GM12865 (cell line): ENCODE measurements at regions not wholly inside any gene's neighbourhood (a gene's known extent, or its start where the extent isn't known, plus 50 kb on each side); places are given as distances from the start of the nearest gene placed in this dataset.
"Not testable (repeated sequence)": the region's sequence is repeated elsewhere in the genome, so short reads cannot be mapped to it uniquely, and the experiment has no call there.

ENCODE experiments used
- DNase-seq: peaks from one replicate; pipeline ENCODE4 v3.0.0; 2010; ENCODE audit warnings: low read depth
- H3K4me3 ChIP-seq: 2 replicates; pipeline ENCODE4 v1.5.1; 2011; ENCODE audit warnings: mild to moderate bottlenecking, low read depth, low read length, control low read depth
- TF ChIP-seq, protein P1 (sequence below): IDR thresholded peaks from 2 replicates; pipeline ENCODE4 v1.5.1; 2011; ENCODE audit warnings: low read length, control low read depth, low read depth, inconsistent platforms; ENCODE audit not compliant: insufficient read depth; ENCODE audit errors: missing control alignments

DNA sequence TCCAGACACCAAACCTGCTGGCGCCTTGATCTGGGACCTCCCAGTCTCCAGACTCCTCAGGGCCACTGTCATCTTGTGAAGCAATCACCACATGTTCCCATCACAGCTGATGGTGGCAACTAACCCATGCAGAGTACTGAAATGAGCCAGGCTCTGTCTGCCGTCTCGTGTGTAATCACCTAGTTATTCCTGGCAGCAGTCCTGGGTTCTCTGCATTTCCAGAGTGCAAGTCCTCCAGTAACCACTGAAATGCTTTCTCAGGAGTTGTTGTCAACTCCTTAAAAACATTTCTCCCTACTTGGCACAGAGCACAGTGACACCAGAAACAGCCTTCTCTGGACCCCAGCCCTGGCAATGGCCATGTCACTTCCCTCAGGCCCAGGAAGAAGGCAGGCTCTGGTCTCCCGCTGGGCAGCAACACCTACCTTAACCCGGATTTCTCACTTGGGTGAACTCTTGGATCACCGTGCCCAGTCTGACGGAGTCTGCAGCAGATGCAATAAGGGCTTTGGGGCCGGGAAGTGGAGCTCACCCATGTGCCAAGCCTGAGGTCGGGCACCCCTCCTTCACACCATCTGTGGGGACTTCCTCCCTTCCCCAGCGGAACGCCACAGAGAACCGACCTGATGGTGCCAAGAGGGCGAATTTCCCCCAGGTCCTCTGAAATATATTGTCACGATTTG, 189.5 kb upstream of the NPAP1 start:
- not testable (repeated sequence) for DNase-seq, H3K4me3 ChIP-seq

GRCh38 chr15:24488164-24488907, 187.2 kb upstream of the NPAP1 start:
- H3K4me3 ChIP-seq, DNase-seq: not testable (repeated sequence)

DNA sequence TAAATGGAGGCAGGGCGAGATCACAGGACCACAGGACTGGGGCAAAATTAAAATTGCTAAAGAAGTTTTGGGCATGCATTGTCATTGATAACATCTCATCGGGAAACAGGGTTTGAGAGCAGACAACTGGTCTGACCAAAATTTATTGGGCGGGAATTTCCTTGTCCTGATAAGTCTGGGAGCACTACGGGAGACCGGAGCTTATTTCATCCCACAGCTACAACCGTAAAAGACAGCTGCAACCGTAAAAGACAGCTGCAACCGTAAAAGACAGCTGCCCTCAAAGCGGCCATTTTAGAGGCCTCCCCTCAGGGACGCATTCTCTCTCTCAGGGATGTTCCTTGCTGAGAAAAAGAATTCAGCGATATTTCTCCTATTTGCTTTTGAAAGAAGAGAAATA, 170.4 kb upstream of the NPAP1 start:
- not testable (repeated sequence) for H3K4me3 ChIP-seq, DNase-seq

DNA sequence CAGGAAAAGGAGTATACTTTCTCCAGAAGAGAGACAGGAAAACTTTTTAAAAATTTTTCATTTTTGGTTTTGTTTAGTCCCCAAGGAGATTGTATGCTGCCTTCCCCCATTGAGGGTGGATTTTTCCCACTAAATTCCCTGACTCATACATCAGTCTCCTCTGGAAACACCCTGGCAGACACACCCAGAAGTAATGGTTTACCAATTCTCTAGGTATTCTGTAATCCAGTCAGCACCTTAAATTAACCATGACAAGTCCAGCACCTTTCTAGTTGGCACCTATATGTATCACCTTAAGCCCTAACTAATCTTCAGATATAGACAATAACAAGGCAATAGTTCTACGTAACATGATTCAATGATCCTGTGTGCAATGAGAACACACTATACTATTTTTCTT, 165.9 kb upstream of the NPAP1 start:
- DNase-seq, H3K4me3 ChIP-seq: not testable (repeated sequence)

DNA sequence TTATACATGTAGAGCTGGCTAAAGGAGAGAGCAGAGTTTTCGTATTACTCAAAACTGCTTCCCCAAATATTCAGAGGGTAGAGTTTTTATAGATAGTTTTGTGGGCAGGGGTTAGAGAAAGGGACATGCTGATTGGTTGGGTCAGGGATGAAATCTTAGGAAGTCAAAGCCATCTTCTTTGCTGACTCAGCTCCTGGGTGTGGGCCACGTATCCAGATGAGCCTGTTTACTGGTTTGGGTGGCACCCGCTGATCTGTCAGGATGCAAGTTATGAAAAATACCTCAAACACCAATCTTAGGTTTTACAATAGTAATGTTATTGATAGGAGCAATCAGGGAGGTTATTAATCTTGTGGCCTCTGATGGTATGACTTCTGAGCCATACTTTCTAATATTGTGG, 164.0 kb upstream of the NPAP1 start:
- DNase-seq, H3K4me3 ChIP-seq: not testable (repeated sequence)

GRCh38 chr15:24518772-24519171, 156.8 kb upstream of the NPAP1 start:
- H3K4me3 ChIP-seq, DNase-seq: not testable (repeated sequence)

GRCh38 chr15:24531235-24531634, 144.3 kb upstream of the NPAP1 start:
- not testable (repeated sequence) for H3K4me3 ChIP-seq, DNase-seq

DNA sequence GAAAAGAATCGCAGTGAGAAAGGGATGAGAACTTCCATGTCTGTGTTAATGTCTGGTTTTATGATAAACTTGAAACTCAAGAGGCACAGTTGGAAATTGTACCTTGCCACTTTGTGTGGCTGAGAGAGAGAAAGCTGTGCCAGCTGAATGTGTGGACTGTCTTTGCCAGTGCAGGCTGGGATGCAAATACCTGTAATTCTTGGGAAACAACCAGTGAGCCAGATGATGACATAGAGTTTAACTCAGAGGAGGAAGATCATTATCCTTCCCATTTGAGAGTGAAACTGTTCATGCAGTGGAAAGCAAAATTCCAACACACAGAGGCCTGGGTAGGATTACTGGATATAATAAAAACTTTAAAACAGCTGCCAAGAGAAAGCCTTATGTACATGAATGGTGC, 141.5 kb upstream of the NPAP1 start:
- not testable (repeated sequence) for H3K4me3 ChIP-seq, DNase-seq

GRCh38 chr15:24557281-24557680, 118.3 kb upstream of the NPAP1 start:
- not testable (repeated sequence) for H3K4me3 ChIP-seq

GRCh38 chr15:24607636-24608035, 67.9 kb upstream of the NPAP1 start:
- H3K4me3 ChIP-seq: no peak overlapping the region
- DNase-seq: no peak
- TF ChIP-seq, protein P1, sequence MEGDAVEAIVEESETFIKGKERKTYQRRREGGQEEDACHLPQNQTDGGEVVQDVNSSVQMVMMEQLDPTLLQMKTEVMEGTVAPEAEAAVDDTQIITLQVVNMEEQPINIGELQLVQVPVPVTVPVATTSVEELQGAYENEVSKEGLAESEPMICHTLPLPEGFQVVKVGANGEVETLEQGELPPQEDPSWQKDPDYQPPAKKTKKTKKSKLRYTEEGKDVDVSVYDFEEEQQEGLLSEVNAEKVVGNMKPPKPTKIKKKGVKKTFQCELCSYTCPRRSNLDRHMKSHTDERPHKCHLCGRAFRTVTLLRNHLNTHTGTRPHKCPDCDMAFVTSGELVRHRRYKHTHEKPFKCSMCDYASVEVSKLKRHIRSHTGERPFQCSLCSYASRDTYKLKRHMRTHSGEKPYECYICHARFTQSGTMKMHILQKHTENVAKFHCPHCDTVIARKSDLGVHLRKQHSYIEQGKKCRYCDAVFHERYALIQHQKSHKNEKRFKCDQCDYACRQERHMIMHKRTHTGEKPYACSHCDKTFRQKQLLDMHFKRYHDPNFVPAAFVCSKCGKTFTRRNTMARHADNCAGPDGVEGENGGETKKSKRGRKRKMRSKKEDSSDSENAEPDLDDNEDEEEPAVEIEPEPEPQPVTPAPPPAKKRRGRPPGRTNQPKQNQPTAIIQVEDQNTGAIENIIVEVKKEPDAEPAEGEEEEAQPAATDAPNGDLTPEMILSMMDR: no peak

More at GRCh38 chr15:24557281-24557680, 118.3 kb upstream of the NPAP1 start:
- DNase-seq: not testable (repeated sequence)

GRCh38 chr15:24617646-24618045, 57.9 kb upstream of the NPAP1 start:
- no peak for DNase-seq
- no peak overlapping the region for H3K4me3 ChIP-seq
- TF ChIP-seq, protein P1: no peak

DNA sequence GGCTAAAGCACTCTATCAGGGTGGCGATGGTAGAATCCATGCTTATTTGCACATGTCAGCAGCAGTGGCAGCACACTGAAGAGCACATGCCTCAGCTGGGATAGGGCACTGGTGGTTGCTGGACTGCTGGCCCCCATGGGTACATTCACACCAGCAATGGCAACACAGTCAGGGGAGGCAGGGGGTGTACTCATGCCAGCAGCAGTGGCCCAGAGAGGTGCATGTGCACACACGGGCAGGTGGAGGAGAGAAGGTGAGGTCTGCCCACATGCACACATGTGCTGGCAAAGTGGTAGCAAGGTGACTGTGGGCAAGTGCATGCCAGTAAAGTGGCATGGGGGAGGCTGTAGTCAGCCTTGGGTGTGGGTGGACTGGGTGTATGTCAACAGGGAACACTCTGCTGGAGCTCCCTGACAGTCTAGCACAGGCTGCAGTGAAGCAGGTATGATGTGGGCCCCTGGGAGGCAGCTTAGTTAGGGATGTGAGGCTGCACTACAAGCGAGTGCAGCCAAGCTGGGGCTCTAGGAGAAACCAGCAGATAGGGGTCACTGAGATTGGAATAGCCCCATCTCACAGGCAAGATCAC, 53.9 kb upstream of the NPAP1 start:
- no peak overlapping the region for H3K4me3 ChIP-seq
- TF ChIP-seq, protein P1: no peak
- DNase-seq: no peak
